GM18517 (cell line): ENCODE measurements at regions not wholly inside any gene's neighbourhood (a gene's known extent, or its start where the extent isn't known, plus 50 kb on each side); places are given as distances from the start of the nearest gene placed in this dataset.

Experiments used
- ATAC-seq: cut with Tn5 transposase; IDR thresholded peaks from one replicate; pipeline ENCODE4 v1.9.1; 2021; ENCODE audit warnings: mild to moderate bottlenecking, moderate library complexity; ENCODE audit not compliant: unreplicated experiment

- no peak for ATAC-seq
Observed at GRCh38 chr21:32184485-32184884, 94.4 kb downstream of the MIS18A start.

GRCh38 chr21:32184065-32184464 lies 94.8 kb downstream of the MIS18A start:
- ATAC-seq, result no peak

GRCh38 chr21:32183396-32183795 lies 95.5 kb downstream of the MIS18A start:
- no peak for ATAC-seq

DNA sequence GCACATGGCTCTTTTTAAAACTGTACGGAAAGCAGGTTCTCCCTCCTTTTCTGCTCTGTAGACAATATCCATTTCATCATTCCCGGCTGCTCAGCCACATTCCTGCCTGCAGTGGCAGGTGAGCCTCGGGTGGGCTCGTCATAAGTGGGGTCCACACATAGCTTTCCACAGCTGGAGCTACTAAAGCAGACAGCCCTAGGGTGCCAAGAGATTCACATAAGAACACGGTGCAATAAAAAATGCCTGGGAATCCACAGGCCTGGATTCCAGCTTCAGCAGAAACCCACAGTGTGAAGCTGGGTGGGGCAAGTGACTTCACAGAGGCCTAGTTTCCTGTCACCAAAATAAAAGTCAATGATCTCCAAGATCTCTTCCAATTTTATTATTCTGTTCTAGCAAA lies 96.4 kb downstream of the MIS18A start:
- no peak for ATAC-seq

- no peak for ATAC-seq
Observed at GRCh38 chr21:32181457-32181856, 97.4 kb downstream of the MIS18A start.

DNA sequence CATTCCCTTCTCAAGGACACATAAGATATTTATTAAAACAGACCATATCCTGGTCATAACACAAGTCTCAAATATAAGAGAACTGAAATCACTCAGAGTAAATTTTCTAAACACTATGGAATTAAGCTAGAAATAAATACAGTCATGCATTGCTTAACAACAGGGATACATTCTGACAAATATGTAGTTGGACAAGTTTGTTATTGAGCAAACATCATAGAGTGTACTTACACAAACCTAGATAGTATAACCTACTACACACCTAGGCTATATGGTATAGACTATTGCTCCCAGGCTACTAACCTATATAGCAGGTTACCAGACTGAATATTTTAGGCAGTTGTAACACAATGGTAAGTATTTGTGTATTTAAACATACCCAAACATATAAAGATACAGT lies 104.0 kb downstream of the MIS18A start:
- ATAC-seq, result no peak

GRCh38 chr21:32173121-32173724 lies 105.6 kb downstream of the MIS18A start:
- ATAC-seq, result no peak

DNA sequence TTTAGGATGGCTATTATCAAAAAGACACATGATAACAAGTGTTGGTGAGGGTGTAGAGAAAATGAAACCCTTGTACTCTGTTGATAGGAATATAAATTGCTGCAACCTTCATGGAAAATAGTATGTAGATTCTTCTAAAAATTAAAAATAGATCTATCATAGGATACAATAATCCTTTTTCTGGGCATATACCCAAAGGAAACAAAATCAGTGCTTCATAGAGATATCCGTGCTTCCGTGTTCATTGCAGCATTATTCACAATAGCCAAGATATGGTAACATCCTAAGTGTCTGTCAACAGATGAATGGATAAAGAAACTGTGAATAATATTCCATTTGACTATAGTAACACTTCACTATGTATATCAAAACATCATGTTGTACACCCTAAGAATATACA lies 106.7 kb downstream of the MIS18A start:
- no peak for ATAC-seq

GRCh38 chr21:32167513-32167912 lies 111.3 kb downstream of the MIS18A start:
- no peak for ATAC-seq

DNA sequence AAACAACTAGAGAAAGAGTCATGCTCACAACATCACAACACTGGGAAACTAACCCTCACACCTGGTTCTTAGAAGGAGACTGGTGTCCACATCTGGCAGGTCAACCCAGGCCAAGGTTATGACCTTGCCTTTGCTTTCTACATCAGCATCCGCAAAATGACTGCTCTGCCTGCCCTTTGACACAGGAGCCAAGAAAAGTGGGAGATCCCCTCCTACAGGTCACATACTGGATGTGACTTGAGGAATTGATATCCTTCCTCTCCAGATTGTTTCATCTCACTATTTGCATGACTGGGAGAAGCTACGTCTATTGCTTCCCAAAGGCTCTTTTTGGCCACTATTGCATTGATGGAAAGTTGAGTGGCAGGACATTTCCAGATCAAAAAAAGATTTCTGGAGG lies 115.5 kb downstream of the MIS18A start:
- no peak for ATAC-seq

- no peak for ATAC-seq
Observed at GRCh38 chr21:32162727-32163320, 116.0 kb downstream of the MIS18A start.

- no peak for ATAC-seq
Observed at GRCh38 chr21:32155226-32155625, 123.6 kb downstream of the MIS18A start.

DNA sequence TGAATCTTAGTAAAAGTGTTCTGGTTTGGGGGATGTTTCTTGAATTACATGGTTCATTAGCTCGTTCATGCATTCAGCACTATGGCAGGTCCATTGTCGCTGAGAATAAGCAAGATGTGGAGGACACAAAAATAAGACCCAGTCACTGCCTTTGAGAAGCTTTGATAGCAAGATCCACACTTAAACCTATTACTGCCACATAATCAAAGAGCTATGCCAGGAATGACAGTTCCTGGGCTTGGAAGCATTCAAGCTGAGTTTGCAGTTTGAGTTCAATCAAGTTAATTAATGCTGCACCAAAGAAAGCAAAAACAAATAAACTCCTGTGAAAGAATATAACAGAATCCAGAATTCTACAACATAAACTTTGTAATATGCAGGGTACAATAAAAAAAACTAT lies 131.8 kb downstream of the MIS18A start:
- ATAC-seq, result no peak

DNA sequence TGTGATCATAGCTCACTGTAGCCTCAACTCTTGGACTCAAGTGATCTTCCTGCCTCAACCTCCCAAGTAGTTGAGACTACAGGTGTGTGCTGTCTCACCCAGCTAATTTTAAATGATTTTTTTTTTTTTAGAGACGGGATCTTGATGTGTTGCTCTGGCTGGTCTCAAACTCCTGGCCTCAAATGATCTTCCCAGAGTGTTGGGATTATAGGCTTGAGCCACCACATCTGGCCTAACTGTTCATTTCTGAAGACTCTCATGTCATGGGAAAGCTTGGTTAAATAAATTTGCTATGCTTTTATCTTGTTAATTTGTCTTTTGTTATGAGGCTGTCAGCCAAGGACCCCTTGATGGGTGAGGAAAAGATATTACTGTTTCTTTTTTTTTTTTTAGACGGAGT lies 134.0 kb downstream of the MIS18A start:
- no peak for ATAC-seq

GRCh38 chr21:32143241-32143939 lies 135.5 kb downstream of the MIS18A start:
- ATAC-seq, result no peak

GRCh38 chr21:32141318-32141633 lies 137.6 kb downstream of the MIS18A start:
- ATAC-seq, result no peak

DNA sequence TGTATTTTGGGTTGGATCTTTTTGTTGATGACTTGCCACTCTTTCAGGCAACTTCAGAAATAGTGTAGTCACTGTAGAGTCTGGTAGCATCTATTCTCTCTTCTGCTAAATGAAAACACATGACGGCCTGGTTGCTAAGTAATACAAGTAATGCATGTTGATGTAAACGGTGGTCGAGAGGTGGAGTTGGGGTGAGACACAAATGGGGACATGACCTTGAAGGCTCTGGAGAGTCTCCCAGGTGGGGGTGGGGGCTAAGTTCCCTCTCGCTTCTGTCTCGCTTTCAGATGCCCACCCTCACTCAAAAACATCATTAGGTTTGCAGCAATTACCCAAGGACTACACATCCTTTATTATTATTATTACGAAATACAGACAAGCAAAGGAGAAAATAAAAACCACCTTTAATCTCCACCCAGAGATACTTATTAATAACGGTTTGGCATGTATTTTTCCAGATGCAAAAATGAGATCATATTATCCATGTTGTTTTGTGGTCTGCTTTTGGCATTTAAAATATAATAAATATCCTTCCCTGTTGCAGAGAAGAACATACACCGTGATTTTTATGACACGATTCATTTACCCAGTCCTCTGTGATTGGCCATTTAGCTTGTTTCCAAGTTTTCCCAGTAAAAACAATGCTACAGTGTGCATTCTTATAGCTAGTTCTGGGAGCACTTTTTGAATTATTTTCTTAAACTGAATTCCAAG lies 138.1 kb downstream of the MIS18A start:
- ATAC-seq, result no peak

GRCh38 chr21:32140151-32140550 lies 138.7 kb downstream of the MIS18A start:
- ATAC-seq, result no peak

DNA sequence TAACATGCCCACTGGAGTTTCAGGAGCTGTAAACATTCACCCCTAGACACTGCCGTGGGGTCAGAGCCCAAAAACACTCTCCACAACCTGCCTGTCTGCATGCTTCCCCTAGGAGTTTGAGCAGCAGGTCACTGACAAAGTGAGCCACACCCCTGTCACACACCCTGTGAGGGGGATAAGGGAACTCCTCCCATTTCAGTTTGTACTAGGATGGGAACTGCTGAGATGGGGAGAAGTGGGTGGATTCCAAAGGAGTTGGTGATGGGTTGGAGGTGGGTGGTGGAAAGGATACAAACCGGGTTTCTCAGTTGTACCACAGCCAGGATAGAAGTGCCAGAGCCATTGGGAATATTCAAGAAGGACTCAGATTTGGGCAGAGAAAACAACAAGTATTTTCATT lies 140.2 kb downstream of the MIS18A start:
- ATAC-seq, result no peak

GRCh38 chr21:32137931-32138330 lies 140.9 kb downstream of the MIS18A start:
- no peak for ATAC-seq

GRCh38 chr21:32137266-32137665 lies 141.6 kb downstream of the MIS18A start:
- no peak for ATAC-seq

DNA sequence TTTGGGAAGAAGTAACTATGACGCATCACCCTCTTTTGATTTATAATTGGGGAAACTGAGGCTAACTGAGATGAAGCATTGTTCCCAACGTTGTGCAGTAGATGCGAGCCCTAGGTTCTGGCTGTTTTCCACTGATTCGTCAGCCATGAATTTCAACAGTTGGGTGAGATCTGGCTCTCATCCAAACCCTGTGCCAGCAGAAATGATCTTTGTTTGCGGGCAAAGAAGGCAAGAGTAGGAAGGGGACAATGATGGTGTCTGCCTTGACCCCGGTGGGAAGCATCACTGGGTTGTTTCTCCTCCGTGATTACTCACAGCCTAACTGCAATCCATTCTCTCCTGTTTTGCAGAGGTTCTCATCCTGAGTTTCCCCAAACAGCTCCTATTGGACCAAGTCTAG lies 142.3 kb downstream of the MIS18A start:
- no peak for ATAC-seq
